WTC11 (cell line): ENCODE measurements at regions not wholly inside any gene's neighbourhood (a gene's known extent, or its start where the extent isn't known, plus 50 kb on each side); places are given as distances from the start of the nearest gene placed in this dataset.
"Not testable (repeated sequence)": the region's sequence is repeated elsewhere in the genome, so short reads cannot be mapped to it uniquely, and the experiment has no call there.

Source experiments
- ATAC-seq: fragments of 200-7000 bp; cut with Tn5 transposase; 2 replicates; pipeline ENCODE4 v1.10.0; 2021; ENCODE audit warnings: mild to moderate bottlenecking, moderate library complexity
- CTCF ChIA-PET: fragments of 300-600 bp; sonication (Branson Sonifier 250); formaldehyde crosslinking; loops from one replicate; lab custom pipeline; 2021; ENCODE audit warnings: antibody characterized with exemption; lab: Charles Lee
- POLR2A ChIA-PET: fragments of 350-600 bp; sonication (Branson Sonifier 250); formaldehyde crosslinking; loops from one replicate; lab custom pipeline; 2021; ENCODE audit warnings: antibody characterized with exemption; lab: Charles Lee
- DNase-seq: peaks from one replicate; pipeline ENCODE4 v3.0.0; 2021; ENCODE audit warnings: low spot score
- H3K27ac Mint-ChIP-seq: 2 replicates; pipeline ENCODE4 v1.8.0; 2021; ENCODE audit warnings: mixed read lengths
- H3K27me3 Mint-ChIP-seq: 2 replicates; pipeline ENCODE4 v1.8.0; 2021; ENCODE audit warnings: low read depth, mild to moderate bottlenecking, moderate library complexity, mixed read lengths
- H3K36me3 Mint-ChIP-seq: 2 replicates; pipeline ENCODE4 v1.8.0; 2021; ENCODE audit warnings: mixed read lengths
- H3K4me1 Mint-ChIP-seq: 2 replicates; pipeline ENCODE4 v1.8.0; 2022; ENCODE audit warnings: mixed read lengths
- H3K4me3 Mint-ChIP-seq: 2 replicates; pipeline ENCODE4 v1.8.0; 2021; ENCODE audit warnings: mild to moderate bottlenecking, moderate library complexity, mixed read lengths
- H3K9me3 Mint-ChIP-seq: 2 replicates; pipeline ENCODE4 v1.8.0; 2021; ENCODE audit warnings: mixed read lengths
- ELF4 ChIP-seq: sonication (generic); formaldehyde crosslinking; IDR thresholded peaks from 2 replicates; pipeline ENCODE4 v1.8.1; 2022; ENCODE audit warnings: low read depth, mild to moderate bottlenecking, moderate library complexity, missing genetic modification reagents
- ESRRA ChIP-seq: sonication (generic); formaldehyde crosslinking; IDR thresholded peaks from 2 replicates; pipeline ENCODE4 v1.8.1; 2022; ENCODE audit warnings: mild to moderate bottlenecking, missing genetic modification reagents, borderline replicate concordance
- FOXJ3 ChIP-seq: sonication (generic); formaldehyde crosslinking; IDR thresholded peaks from 2 replicates; pipeline ENCODE4 v1.9.0; 2021; ENCODE audit warnings: missing genetic modification reagents, mild to moderate bottlenecking, borderline replicate concordance
- FOXP1 ChIP-seq: sonication (generic); formaldehyde crosslinking; IDR thresholded peaks from 2 replicates; pipeline ENCODE4 v1.8.0; 2022; ENCODE audit warnings: missing genetic modification reagents, mild to moderate bottlenecking, moderate library complexity, borderline replicate concordance
- NR3C1 ChIP-seq: sonication (generic); formaldehyde crosslinking; conservative IDR thresholded peaks from 2 replicates; pipeline ENCODE4 v1.8.1; 2023; ENCODE audit warnings: low read depth, mild to moderate bottlenecking, missing genetic modification reagents
- SP1 ChIP-seq: sonication (generic); formaldehyde crosslinking; conservative IDR thresholded peaks from 2 replicates; pipeline ENCODE4 v1.8.1; 2022; ENCODE audit warnings: missing genetic modification reagents
- TCF7 ChIP-seq: sonication (generic); formaldehyde crosslinking; IDR thresholded peaks from 2 replicates; pipeline ENCODE4 v1.8.0; 2022; ENCODE audit warnings: mild to moderate bottlenecking, low read depth, missing genetic modification reagents, moderate library complexity
- TEAD1 ChIP-seq: sonication (generic); formaldehyde crosslinking; IDR thresholded peaks from 2 replicates; pipeline ENCODE4 v1.8.0; 2022; ENCODE audit warnings: mild to moderate bottlenecking, missing genetic modification reagents
- TEAD4 ChIP-seq: sonication (generic); formaldehyde crosslinking; IDR thresholded peaks from 2 replicates; pipeline ENCODE4 v1.8.0; 2022; ENCODE audit warnings: mild to moderate bottlenecking, missing genetic modification reagents
- ZNF263 ChIP-seq: sonication (generic); formaldehyde crosslinking; IDR thresholded peaks from 2 replicates; pipeline ENCODE4 v1.8.1; 2022; ENCODE audit warnings: low read depth, mild to moderate bottlenecking, moderate library complexity, missing genetic modification reagents
- ZNF416 ChIP-seq: fragments of 250-450 bp; sonication (Bioruptor Pico); IDR thresholded peaks from 2 replicates; pipeline ENCODE4 v1.9.0; 2021; ENCODE audit warnings: mild to moderate bottlenecking, inconsistent platforms
- ZNF671 ChIP-seq: fragments of 250-450 bp; sonication (Bioruptor Pico); IDR thresholded peaks from 2 replicates; pipeline ENCODE4 v1.8.0; 2021; ENCODE audit warnings: mild to moderate bottlenecking
- TF ChIP-seq, protein P1 (sequence below): sonication (generic); formaldehyde crosslinking; IDR thresholded peaks from 2 replicates; pipeline ENCODE4 v1.8.0; 2022; ENCODE audit warnings: mild to moderate bottlenecking, missing genetic modification reagents
- TF ChIP-seq, protein P2 (sequence below): sonication (generic); formaldehyde crosslinking; IDR thresholded peaks from 2 replicates; pipeline ENCODE4 v1.8.1; 2022; ENCODE audit warnings: low read depth, missing genetic modification reagents, borderline replicate concordance
- TF ChIP-seq, protein P3 (sequence below): sonication (generic); formaldehyde crosslinking; IDR thresholded peaks from 2 replicates; pipeline ENCODE4 v1.8.1; 2023; ENCODE audit warnings: mild to moderate bottlenecking, missing genetic modification reagents
- TF ChIP-seq, protein P4 (sequence below): sonication (generic); formaldehyde crosslinking; IDR thresholded peaks from 2 replicates; pipeline ENCODE4 v1.8.0; 2022; ENCODE audit warnings: missing genetic modification reagents

DNA sequence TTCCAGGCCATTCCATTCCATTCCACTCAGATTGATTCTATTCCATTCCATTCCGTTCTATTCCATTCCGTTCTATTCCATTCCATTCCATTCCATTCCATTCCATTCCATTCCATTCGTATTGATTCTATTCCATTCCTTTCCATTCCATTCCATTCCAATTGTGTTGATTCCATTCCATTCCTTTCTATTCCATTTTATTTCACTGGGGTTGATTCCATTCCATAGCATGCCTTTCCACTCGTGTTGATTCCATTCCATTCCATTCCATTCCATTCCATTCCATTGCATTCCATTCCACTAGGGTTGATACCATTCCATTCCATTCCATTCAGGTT, 1142.3 kb downstream of the RPIA start (continued):
- TF ChIP-seq, protein P1, sequence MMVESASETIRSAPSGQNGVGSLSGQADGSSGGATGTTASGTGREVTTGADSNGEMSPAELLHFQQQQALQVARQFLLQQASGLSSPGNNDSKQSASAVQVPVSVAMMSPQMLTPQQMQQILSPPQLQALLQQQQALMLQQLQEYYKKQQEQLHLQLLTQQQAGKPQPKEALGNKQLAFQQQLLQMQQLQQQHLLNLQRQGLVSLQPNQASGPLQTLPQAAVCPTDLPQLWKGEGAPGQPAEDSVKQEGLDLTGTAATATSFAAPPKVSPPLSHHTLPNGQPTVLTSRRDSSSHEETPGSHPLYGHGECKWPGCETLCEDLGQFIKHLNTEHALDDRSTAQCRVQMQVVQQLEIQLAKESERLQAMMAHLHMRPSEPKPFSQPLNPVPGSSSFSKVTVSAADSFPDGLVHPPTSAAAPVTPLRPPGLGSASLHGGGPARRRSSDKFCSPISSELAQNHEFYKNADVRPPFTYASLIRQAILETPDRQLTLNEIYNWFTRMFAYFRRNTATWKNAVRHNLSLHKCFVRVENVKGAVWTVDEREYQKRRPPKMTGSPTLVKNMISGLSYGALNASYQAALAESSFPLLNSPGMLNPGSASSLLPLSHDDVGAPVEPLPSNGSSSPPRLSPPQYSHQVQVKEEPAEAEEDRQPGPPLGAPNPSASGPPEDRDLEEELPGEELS (CRISPR knock-in tag): no peak
- no peak for TF ChIP-seq ESRRA (CRISPR knock-in tag)
- no peak for TF ChIP-seq SP1 (CRISPR knock-in tag)
- TF ChIP-seq ZNF416 (CRISPR knock-in tag): no peak

DNA sequence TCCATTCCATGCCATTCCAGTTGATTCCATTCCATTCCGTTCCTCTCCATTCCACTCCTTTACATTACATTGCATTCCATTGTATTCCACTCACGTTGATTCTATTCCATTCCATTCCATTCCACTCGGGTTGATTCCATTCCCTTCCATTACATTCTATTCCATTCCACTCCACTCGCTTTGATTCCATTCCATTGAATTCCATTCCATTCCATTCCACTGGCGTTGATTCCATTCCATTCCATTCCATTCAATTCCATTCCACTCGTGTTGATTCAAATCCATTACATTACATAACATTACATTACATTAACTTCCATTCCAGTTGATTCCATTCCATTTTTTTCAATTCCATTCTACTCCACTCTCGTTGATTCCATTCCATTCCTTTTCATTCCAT, 1142.8 kb downstream of the RPIA start:
- H3K27me3 Mint-ChIP-seq: peaks cover 40% of the 10 kb centered on the region
- ChIA-PET CTCF (no interaction called here), POLR2A (no interaction called here)
- H3K4me3 Mint-ChIP-seq: no peak overlapping the region
- DNase-seq (no peak), ATAC-seq (no peak)
- H3K27ac Mint-ChIP-seq: no peak overlapping the region
- TF ChIP-seq, protein P2, sequence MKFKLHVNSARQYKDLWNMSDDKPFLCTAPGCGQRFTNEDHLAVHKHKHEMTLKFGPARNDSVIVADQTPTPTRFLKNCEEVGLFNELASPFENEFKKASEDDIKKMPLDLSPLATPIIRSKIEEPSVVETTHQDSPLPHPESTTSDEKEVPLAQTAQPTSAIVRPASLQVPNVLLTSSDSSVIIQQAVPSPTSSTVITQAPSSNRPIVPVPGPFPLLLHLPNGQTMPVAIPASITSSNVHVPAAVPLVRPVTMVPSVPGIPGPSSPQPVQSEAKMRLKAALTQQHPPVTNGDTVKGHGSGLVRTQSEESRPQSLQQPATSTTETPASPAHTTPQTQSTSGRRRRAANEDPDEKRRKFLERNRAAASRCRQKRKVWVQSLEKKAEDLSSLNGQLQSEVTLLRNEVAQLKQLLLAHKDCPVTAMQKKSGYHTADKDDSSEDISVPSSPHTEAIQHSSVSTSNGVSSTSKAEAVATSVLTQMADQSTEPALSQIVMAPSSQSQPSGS (CRISPR knock-in tag): no peak
- TF ChIP-seq ELF4 (CRISPR knock-in tag): no peak
- TF ChIP-seq NR3C1 (CRISPR knock-in tag): no peak
- TF ChIP-seq ZNF416 (CRISPR knock-in tag): no peak
- no peak for TF ChIP-seq ZNF671
- TF ChIP-seq, protein P3, sequence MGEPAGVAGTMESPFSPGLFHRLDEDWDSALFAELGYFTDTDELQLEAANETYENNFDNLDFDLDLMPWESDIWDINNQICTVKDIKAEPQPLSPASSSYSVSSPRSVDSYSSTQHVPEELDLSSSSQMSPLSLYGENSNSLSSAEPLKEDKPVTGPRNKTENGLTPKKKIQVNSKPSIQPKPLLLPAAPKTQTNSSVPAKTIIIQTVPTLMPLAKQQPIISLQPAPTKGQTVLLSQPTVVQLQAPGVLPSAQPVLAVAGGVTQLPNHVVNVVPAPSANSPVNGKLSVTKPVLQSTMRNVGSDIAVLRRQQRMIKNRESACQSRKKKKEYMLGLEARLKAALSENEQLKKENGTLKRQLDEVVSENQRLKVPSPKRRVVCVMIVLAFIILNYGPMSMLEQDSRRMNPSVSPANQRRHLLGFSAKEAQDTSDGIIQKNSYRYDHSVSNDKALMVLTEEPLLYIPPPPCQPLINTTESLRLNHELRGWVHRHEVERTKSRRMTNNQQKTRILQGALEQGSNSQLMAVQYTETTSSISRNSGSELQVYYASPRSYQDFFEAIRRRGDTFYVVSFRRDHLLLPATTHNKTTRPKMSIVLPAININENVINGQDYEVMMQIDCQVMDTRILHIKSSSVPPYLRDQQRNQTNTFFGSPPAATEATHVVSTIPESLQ: no peak
- TF ChIP-seq, protein P4, sequence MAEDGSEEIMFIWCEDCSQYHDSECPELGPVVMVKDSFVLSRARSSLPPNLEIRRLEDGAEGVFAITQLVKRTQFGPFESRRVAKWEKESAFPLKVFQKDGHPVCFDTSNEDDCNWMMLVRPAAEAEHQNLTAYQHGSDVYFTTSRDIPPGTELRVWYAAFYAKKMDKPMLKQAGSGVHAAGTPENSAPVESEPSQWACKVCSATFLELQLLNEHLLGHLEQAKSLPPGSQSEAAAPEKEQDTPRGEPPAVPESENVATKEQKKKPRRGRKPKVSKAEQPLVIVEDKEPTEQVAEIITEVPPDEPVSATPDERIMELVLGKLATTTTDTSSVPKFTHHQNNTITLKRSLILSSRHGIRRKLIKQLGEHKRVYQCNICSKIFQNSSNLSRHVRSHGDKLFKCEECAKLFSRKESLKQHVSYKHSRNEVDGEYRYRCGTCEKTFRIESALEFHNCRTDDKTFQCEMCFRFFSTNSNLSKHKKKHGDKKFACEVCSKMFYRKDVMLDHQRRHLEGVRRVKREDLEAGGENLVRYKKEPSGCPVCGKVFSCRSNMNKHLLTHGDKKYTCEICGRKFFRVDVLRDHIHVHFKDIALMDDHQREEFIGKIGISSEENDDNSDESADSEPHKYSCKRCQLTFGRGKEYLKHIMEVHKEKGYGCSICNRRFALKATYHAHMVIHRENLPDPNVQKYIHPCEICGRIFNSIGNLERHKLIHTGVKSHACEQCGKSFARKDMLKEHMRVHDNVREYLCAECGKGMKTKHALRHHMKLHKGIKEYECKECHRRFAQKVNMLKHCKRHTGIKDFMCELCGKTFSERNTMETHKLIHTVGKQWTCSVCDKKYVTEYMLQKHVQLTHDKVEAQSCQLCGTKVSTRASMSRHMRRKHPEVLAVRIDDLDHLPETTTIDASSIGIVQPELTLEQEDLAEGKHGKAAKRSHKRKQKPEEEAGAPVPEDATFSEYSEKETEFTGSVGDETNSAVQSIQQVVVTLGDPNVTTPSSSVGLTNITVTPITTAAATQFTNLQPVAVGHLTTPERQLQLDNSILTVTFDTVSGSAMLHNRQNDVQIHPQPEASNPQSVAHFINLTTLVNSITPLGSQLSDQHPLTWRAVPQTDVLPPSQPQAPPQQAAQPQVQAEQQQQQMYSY (CRISPR knock-in tag): no peak
- TF ChIP-seq ZNF263: no peak
- TF ChIP-seq TCF7 (CRISPR knock-in tag): no peak
- TF ChIP-seq FOXP1: no peak
- TF ChIP-seq TEAD1 (CRISPR knock-in tag): no peak
- no peak for TF ChIP-seq TEAD4 (CRISPR knock-in tag)
- TF ChIP-seq FOXJ3: no peak
- H3K9me3 Mint-ChIP-seq: peaks cover 20% of the 10 kb centered on the region
- no peaks in the 10 kb centered on the region for H3K4me1 Mint-ChIP-seq
- H3K36me3 Mint-ChIP-seq: peaks cover 20% of the 10 kb centered on the region; the same call in 1 of the 2 replicates

GRCh38 chr2:89836326-89836725, 1144.9 kb downstream of the RPIA start:
- H3K4me3 Mint-ChIP-seq, POLR2A ChIA-PET, CTCF ChIA-PET, DNase-seq, H3K4me1 Mint-ChIP-seq, H3K27ac Mint-ChIP-seq: not testable (repeated sequence)
- peak; percentile 62; the same call in 1 of the 2 replicates for ATAC-seq
- H3K36me3 Mint-ChIP-seq: peaks cover 20% of the 10 kb centered on the region; the same call in 1 of the 2 replicates
- H3K27me3 Mint-ChIP-seq: peaks cover 36% of the 10 kb centered on the region
- H3K9me3 Mint-ChIP-seq: peaks cover 20% of the 10 kb centered on the region
